ENCODE measurements at regions not wholly inside any gene's neighbourhood (a gene's known extent, or its start where the extent isn't known, plus 50 kb on each side); places are given as distances from the start of the nearest gene placed in this dataset.
"Not testable (repeated sequence)": the region's sequence is repeated elsewhere in the genome, so short reads cannot be mapped to it uniquely, and the experiment has no call there.

DNA sequence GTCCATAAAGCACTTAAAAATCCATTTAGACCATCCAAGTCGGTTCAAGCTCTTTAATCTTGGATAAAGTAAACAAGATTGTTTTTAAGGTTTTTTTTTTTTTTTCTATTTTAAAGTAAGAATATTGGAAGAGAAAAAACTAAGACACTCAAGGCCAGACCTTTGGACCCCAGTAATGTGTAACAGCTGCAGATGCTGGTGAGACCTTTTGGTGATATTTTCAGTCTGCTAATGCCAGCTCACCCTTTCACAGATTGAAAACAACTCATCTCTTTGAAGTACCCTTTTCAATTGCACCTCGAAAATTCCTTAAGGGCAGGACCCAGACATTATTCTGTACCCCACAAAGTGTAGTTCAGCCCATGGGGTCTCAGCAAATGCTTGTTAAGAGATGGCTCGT is 260.7 kb upstream of the CTNNB1 start:
- 56 to 72% methylated on average over 3 of the region's 3 CpGs for WGBS, 2 donors
- Histone ChIP-seq H3K9me3 (no peaks in the 10 kb centered on the region), H3K27me3 (no peaks in the 10 kb centered on the region), H3K36me3 (no peaks in the 10 kb centered on the region), H3K4me1 (peaks cover 0 to 10% of the 10 kb centered on the region in 2 donors), H3K4me3 (replicated peaks in 1 of 3) (no peak overlapping the region), H3K27ac (no peak overlapping the region)
- no peak for DNase-seq
- TF ChIP-seq POLR2A (IDR thresholded peaks at IDR 0.05): no peak
- no peak for TF ChIP-seq CTCF (IDR thresholded peaks at IDR 0.05)
- intact Hi-C loops (cut with DNase I): no loop called here

- Histone ChIP-seq H3K9me3 (no peaks in the 10 kb centered on the region), H3K4me1 (peaks cover 0 to 10% of the 10 kb centered on the region in 2 donors), H3K27ac (no peak overlapping the region), H3K36me3 (no peaks in the 10 kb centered on the region), H3K4me3 (replicated peaks in 1 of 3) (no peak overlapping the region), H3K27me3 (no peaks in the 10 kb centered on the region)
- TF ChIP-seq POLR2A (IDR thresholded peaks at IDR 0.05) (no peak), CTCF (IDR thresholded peaks at IDR 0.05) (no peak)
- intact Hi-C loops (cut with DNase I): no loop called here
- DNase-seq: no peak
- 61 to 73% methylated on average over 4 of the region's 4 CpGs for WGBS, 2 donors
Observed at GRCh38 chr3:40939030-40939740, 260.1 kb upstream of the CTNNB1 start.

DNA sequence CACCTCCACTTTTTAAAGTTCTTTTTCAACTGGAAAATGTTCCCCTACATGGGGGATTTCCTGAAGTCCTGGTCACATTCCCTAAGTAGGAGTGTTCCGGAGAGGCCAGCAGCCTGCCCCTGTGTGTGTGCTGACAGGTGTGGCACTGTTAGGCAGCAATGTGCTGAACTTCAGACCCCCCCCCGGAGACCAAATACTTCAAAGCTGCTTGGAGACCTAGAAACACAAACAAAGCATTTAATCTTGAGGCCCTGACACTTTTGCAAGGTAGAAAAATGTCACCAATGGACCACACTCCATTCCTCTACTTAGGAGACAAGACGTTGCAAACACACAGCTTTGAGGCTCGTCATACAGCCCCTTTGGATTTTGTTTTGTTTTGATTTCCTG is 259.6 kb upstream of the CTNNB1 start:
- no peak for TF ChIP-seq POLR2A (IDR thresholded peaks at IDR 0.05)
- no peak for TF ChIP-seq CTCF (IDR thresholded peaks at IDR 0.05)
- DNase-seq: no peak
- Histone ChIP-seq H3K9me3 (no peaks in the 10 kb centered on the region), H3K4me1 (peaks cover 0 to 10% of the 10 kb centered on the region in 2 donors), H3K36me3 (no peaks in the 10 kb centered on the region), H3K27ac (no peak overlapping the region), H3K27me3 (no peaks in the 10 kb centered on the region), H3K4me3 (replicated peaks in 1 of 3) (no peak overlapping the region)
- intact Hi-C loops (cut with DNase I): no loop called here
- 50 to 64% methylated on average over 4 of the region's 4 CpGs for WGBS, 2 donors

- H3K36me3 ChIP-seq: no peaks in the 10 kb centered on the region
- TF ChIP-seq POLR2A (IDR thresholded peaks at IDR 0.05) (no peak), CTCF (IDR thresholded peaks at IDR 0.05) (no peak)
- intact Hi-C loops (cut with DNase I): no loop called here
- H3K4me3 ChIP-seq (replicated peaks in 1 of 3): no peak overlapping the region
- no peak overlapping the region for H3K27ac ChIP-seq
- H3K4me1 ChIP-seq: peaks cover 0 to 10% of the 10 kb centered on the region in 2 donors
- no peaks in the 10 kb centered on the region for H3K27me3 ChIP-seq
- DNase-seq: no peak
- H3K9me3 ChIP-seq: no peaks in the 10 kb centered on the region
- 84 to 88% methylated on average over 2 of the region's 2 CpGs for WGBS, 2 donors
Observed at GRCh38 chr3:40940651-40941050, 258.7 kb upstream of the CTNNB1 start.

DNA sequence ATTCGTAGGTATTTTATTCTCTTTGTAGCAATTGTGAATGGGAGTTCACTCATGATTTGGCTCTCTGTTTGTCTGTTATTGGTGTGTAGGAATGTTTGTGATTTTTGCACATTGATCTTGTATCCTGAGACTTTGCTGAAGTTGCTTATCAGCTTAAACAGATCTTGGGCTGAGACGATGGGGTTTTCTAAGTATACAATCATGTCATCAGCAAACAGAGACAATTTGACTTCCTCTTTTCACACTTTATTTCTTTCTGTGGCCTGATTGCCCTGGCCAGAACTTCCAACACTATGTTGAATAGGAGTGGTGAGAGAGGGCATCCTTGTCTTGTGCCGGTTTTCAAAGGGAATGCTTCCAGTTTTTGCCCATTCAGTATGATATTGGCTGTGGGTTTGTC is 252.3 kb upstream of the CTNNB1 start:
- H3K9me3 ChIP-seq; DNase-seq; H3K27me3 ChIP-seq; H3K36me3 ChIP-seq; H3K4me3 ChIP-seq (replicated peaks in 1 of 3); H3K27ac ChIP-seq; H3K4me1 ChIP-seq; intact Hi-C loops (cut with DNase I): not testable (repeated sequence)
- WGBS, 2 donors: 76 to 82% methylated on average over 3 of the region's 3 CpGs

GRCh38 chr3:40949347-40949746 is 250.0 kb upstream of the CTNNB1 start:
- H3K27ac ChIP-seq; H3K36me3 ChIP-seq; H3K9me3 ChIP-seq; intact Hi-C loops (cut with DNase I); H3K27me3 ChIP-seq; H3K4me3 ChIP-seq (replicated peaks in 1 of 3); DNase-seq; H3K4me1 ChIP-seq: not testable (repeated sequence)
- WGBS, 2 donors: 83 to 86% methylated on average over 3 of the region's 3 CpGs

Measured in thyroid gland (tissue), 4 donors.